ENCODE measurements at regions not wholly inside any gene's neighbourhood (a gene's known extent, or its start where the extent isn't known, plus 50 kb on each side); places are given as distances from the start of the nearest gene placed in this dataset.

DNA sequence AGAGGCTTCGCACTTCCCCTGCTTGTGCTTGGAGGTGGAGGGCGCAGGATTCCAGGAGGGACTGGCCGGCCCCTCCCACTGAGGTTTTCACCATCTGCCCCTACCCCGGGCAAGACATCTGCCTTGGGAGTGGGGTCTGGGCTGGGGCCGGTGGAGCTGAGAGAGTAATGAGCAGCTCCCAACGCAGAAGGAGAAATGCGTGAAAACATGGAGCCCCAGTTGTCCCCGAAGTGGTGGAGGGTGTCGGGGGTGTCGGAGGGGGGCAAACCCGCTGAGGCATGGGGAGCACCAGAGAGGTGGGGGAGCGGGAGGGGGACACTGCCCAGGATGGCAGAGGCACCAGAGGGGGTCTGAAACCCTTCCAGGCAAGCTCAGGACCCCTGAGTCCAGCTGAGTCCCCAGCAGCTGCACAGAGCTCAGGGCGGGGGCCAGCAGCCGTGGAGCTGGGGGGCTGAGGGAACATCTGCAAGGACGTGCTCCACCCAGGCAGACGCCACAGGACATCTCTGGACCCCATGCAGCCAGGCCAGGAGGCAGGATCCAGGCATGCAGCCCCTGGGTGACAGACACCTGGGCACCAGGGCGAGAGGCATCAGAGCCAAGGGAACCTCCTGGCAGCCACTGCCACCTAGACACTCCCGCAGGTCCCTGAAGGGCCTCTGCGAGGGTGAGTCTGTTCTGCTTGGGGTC, 110.6 kb downstream of the SIK1 start:
- no peaks in the 10 kb centered on the region for H3K9me2 ChIP-seq (replicated peaks; ENCODE audit: insufficient read depth)
- no peaks in the 10 kb centered on the region for H3K9me3 ChIP-seq (ENCODE audit: low read depth)
- H3K4me2 ChIP-seq = no peak overlapping the region
- no peak for DNase-seq (ENCODE audit: low spot score)
- no peaks in the 10 kb centered on the region for H4K20me1 ChIP-seq (ENCODE audit: insufficient read depth, poor library complexity, severe bottlenecking)
- H3K36me3 ChIP-seq (replicated peaks; ENCODE audit: insufficient read depth, low read depth) = no peaks in the 10 kb centered on the region
- no peaks in the 10 kb centered on the region for H3K79me2 ChIP-seq
- no peaks in the 10 kb centered on the region for H3K27me3 ChIP-seq
- 89% methylated on average over 16 of the region's 19 CpGs for WGBS (ENCODE audit: low lambda C conversion rate, missing lambda C conversion rate)
- no peak overlapping the region for H3K27ac ChIP-seq
- no peak overlapping the region for H2AFZ ChIP-seq
- H3K4me3 ChIP-seq = no peak overlapping the region
- TF ChIP-seq EZH2 (IDR thresholded peaks at IDR 0.05; ENCODE audit: borderline replicate concordance) = no peak
- TF ChIP-seq, protein P1, sequence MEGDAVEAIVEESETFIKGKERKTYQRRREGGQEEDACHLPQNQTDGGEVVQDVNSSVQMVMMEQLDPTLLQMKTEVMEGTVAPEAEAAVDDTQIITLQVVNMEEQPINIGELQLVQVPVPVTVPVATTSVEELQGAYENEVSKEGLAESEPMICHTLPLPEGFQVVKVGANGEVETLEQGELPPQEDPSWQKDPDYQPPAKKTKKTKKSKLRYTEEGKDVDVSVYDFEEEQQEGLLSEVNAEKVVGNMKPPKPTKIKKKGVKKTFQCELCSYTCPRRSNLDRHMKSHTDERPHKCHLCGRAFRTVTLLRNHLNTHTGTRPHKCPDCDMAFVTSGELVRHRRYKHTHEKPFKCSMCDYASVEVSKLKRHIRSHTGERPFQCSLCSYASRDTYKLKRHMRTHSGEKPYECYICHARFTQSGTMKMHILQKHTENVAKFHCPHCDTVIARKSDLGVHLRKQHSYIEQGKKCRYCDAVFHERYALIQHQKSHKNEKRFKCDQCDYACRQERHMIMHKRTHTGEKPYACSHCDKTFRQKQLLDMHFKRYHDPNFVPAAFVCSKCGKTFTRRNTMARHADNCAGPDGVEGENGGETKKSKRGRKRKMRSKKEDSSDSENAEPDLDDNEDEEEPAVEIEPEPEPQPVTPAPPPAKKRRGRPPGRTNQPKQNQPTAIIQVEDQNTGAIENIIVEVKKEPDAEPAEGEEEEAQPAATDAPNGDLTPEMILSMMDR (IDR thresholded peaks at IDR 0.05; ENCODE audit: poor library complexity) = no peak
- TF ChIP-seq EZH2phosphoT487 (IDR thresholded peaks at IDR 0.05; ENCODE audit: low read depth, severe bottlenecking, unreplicated experiment) = no peak
- H3K4me1 ChIP-seq (ENCODE audit: insufficient read depth) = peaks cover 47% of the 10 kb centered on the region

GRCh38 chr21:43315244-43316137, 111.4 kb downstream of the SIK1 start:
- Histone ChIP-seq H2AFZ (no peak overlapping the region), H3K9me3 (ENCODE audit: low read depth) (no peaks in the 10 kb centered on the region), H3K27ac (no peak overlapping the region), H4K20me1 (ENCODE audit: insufficient read depth, poor library complexity, severe bottlenecking) (no peaks in the 10 kb centered on the region), H3K27me3 (no peaks in the 10 kb centered on the region), H3K9me2 (replicated peaks; ENCODE audit: insufficient read depth) (no peaks in the 10 kb centered on the region), H3K4me3 (no peak overlapping the region), H3K79me2 (no peaks in the 10 kb centered on the region), H3K4me1 (ENCODE audit: insufficient read depth) (peaks cover 47% of the 10 kb centered on the region), H3K4me2 (no peak overlapping the region), H3K36me3 (replicated peaks; ENCODE audit: insufficient read depth, low read depth) (no peaks in the 10 kb centered on the region)
- TF ChIP-seq, protein P1 (IDR thresholded peaks at IDR 0.05; ENCODE audit: poor library complexity) = peak; percentile 32
- no peak for TF ChIP-seq EZH2phosphoT487 (IDR thresholded peaks at IDR 0.05; ENCODE audit: low read depth, severe bottlenecking, unreplicated experiment)
- no peak for DNase-seq (ENCODE audit: low spot score)
- 90% methylated on average over 27 of the region's 27 CpGs for WGBS (ENCODE audit: low lambda C conversion rate, missing lambda C conversion rate)

- Histone ChIP-seq H3K9me3 (ENCODE audit: low read depth) (no peaks in the 10 kb centered on the region), H3K4me1 (ENCODE audit: insufficient read depth) (peaks cover 36% of the 10 kb centered on the region), H3K4me2 (no peak overlapping the region), H3K27ac (no peak overlapping the region), H2AFZ (no peak overlapping the region), H3K27me3 (no peaks in the 10 kb centered on the region), H3K9me2 (replicated peaks; ENCODE audit: insufficient read depth) (no peaks in the 10 kb centered on the region), H3K79me2 (no peaks in the 10 kb centered on the region), H3K36me3 (replicated peaks; ENCODE audit: insufficient read depth, low read depth) (no peaks in the 10 kb centered on the region), H3K4me3 (no peak overlapping the region), H4K20me1 (ENCODE audit: insufficient read depth, poor library complexity, severe bottlenecking) (no peaks in the 10 kb centered on the region)
- TF ChIP-seq EZH2phosphoT487 (IDR thresholded peaks at IDR 0.05; ENCODE audit: low read depth, severe bottlenecking, unreplicated experiment) (no peak), EZH2 (IDR thresholded peaks at IDR 0.05; ENCODE audit: borderline replicate concordance) (no peak)
- TF ChIP-seq, protein P1 (IDR thresholded peaks at IDR 0.05; ENCODE audit: poor library complexity) = no peak
- 86% methylated on average over 9 of the region's 9 CpGs for WGBS (ENCODE audit: low lambda C conversion rate, missing lambda C conversion rate)
- no peak for DNase-seq (ENCODE audit: low spot score)
Measured at GRCh38 chr21:43313939-43314405, 113.0 kb downstream of the SIK1 start.
